HEK293 (cell line): ENCODE measurements at regions not wholly inside any gene's neighbourhood (a gene's known extent, or its start where the extent isn't known, plus 50 kb on each side); places are given as distances from the start of the nearest gene placed in this dataset.
A peak's percentile ranks its signal among the peaks of the same experiment; 100 is the strongest.

Experiments
- ZBTB48 ChIP-seq: fragments of 450-650 bp; formaldehyde crosslinking; IDR thresholded peaks from 2 replicates; pipeline ENCODE4 v1.5.1; 2016; ENCODE audit warnings: missing biosample characterization, missing genetic modification characterization
- ZNF121 ChIP-seq: fragments of 450-650 bp; formaldehyde crosslinking; IDR thresholded peaks from 2 replicates; pipeline ENCODE4 v1.5.1; 2016; ENCODE audit warnings: missing biosample characterization, missing genetic modification characterization
- ZNF311 ChIP-seq: fragments of 450-650 bp; formaldehyde crosslinking; IDR thresholded peaks from 2 replicates; pipeline ENCODE4 v1.5.1; 2017; ENCODE audit warnings: missing biosample characterization, missing genetic modification characterization, borderline replicate concordance
- ZNF558 ChIP-seq: fragments of 450-650 bp; formaldehyde crosslinking; IDR thresholded peaks from 2 replicates; pipeline ENCODE4 v1.5.1; 2016; ENCODE audit warnings: missing biosample characterization, missing genetic modification characterization
- ZNF837 ChIP-seq: fragments of 450-650 bp; formaldehyde crosslinking; IDR thresholded peaks from 2 replicates; pipeline ENCODE4 v1.5.1; 2016; ENCODE audit warnings: missing biosample characterization, missing genetic modification characterization
- ZNF843 ChIP-seq: fragments of 450-650 bp; formaldehyde crosslinking; IDR thresholded peaks from 2 replicates; pipeline ENCODE4 v1.5.1; 2016; ENCODE audit warnings: missing biosample characterization, missing genetic modification characterization
- ZSCAN16 ChIP-seq: fragments of 450-650 bp; formaldehyde crosslinking; IDR thresholded peaks from 2 replicates; pipeline ENCODE4 v1.5.1; 2016; ENCODE audit warnings: missing biosample characterization, missing genetic modification characterization
- TF ChIP-seq, protein P1 (sequence below): fragments of 450-650 bp; formaldehyde crosslinking; IDR thresholded peaks from 2 replicates; pipeline ENCODE4 v1.5.1; 2016; ENCODE audit warnings: missing biosample characterization, missing genetic modification characterization
- TF ChIP-seq, protein P2 (sequence below): fragments of 450-650 bp; formaldehyde crosslinking; IDR thresholded peaks from 2 replicates; pipeline ENCODE4 v1.5.1; 2016; ENCODE audit warnings: missing biosample characterization, missing genetic modification characterization, low read depth
- TF ChIP-seq, protein P3 (sequence below): fragments of 450-650 bp; formaldehyde crosslinking; IDR thresholded peaks from 2 replicates; pipeline ENCODE4 v1.5.1; 2016; ENCODE audit warnings: missing biosample characterization, missing genetic modification characterization
- TF ChIP-seq, protein P4 (sequence below): fragments of 450-650 bp; formaldehyde crosslinking; IDR thresholded peaks from 2 replicates; pipeline ENCODE4 v1.5.1; 2017; ENCODE audit warnings: missing biosample characterization, missing genetic modification characterization
- TF ChIP-seq, protein P5 (sequence below): fragments of 450-650 bp; formaldehyde crosslinking; IDR thresholded peaks from 2 replicates; pipeline ENCODE4 v1.5.1; 2016; ENCODE audit warnings: missing biosample characterization, missing genetic modification characterization
- TF ChIP-seq, protein P6 (sequence below): fragments of 450-650 bp; formaldehyde crosslinking; IDR thresholded peaks from 2 replicates; pipeline ENCODE4 v1.5.1; 2017; ENCODE audit warnings: missing biosample characterization, missing genetic modification characterization

DNA sequence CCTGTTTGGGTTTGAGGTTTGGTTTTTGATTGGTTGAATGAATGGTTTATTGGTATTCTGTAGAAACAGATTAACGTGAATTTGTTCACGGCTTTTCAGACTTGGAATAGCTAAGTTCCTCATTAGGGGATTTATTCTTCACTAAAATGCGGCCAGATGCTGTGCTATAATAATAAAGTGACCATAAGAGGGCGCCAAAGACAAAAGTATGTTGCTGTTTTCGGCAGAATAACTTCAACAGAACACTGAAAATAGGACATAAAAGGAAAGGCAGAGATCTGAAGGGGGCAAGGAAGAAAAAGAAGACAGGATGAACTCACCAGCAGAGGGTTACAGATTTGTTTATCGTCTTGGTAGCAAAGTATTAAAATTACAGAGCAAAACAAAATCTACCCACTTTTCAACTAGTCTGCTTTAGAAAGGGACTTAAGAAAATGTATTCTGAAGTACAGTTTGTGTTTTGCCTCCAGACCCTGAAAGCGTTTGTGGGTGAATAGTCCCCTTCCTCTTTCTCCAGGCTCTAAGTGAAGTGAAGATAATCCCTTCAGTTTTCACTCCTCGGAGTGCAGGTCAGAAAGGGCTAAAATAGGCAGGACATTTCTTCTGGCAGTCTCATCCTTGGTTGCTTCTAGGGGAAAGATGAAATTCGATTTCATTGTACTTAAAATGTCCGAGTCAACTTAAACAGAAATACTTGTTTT, 147.6 kb downstream of the IL20RB start:
- TF ChIP-seq ZNF311 (tag by site-specific recombination) (no peak), ZNF837 (no peak), ZNF558 (no peak), ZNF843 (tag by site-specific recombination) (no peak), ZNF121 (tag by site-specific recombination) (no peak), ZBTB48 (tag by site-specific recombination) (no peak), ZSCAN16 (no peak)
- TF ChIP-seq, protein P1, sequence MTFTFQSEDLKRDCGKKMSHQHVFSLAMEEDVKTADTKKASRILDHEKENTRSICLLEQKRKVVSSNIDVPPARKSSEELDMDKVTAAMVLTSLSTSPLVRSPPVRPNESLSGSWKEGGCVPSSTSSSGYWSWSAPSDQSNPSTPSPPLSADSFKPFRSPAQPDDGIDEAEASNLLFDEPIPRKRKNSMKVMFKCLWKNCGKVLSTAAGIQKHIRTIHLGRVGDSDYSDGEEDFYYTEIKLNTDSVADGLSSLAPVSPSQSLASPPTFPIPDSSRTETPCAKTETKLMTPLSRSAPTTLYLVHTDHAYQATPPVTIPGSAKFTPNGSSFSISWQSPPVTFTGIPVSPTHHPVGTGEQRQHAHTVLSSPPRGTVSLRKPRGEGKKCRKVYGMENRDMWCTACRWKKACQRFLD (tag by site-specific recombination) = no peak
- TF ChIP-seq, protein P2, sequence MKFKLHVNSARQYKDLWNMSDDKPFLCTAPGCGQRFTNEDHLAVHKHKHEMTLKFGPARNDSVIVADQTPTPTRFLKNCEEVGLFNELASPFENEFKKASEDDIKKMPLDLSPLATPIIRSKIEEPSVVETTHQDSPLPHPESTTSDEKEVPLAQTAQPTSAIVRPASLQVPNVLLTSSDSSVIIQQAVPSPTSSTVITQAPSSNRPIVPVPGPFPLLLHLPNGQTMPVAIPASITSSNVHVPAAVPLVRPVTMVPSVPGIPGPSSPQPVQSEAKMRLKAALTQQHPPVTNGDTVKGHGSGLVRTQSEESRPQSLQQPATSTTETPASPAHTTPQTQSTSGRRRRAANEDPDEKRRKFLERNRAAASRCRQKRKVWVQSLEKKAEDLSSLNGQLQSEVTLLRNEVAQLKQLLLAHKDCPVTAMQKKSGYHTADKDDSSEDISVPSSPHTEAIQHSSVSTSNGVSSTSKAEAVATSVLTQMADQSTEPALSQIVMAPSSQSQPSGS (tag by site-specific recombination) = no peak
- TF ChIP-seq, protein P3, sequence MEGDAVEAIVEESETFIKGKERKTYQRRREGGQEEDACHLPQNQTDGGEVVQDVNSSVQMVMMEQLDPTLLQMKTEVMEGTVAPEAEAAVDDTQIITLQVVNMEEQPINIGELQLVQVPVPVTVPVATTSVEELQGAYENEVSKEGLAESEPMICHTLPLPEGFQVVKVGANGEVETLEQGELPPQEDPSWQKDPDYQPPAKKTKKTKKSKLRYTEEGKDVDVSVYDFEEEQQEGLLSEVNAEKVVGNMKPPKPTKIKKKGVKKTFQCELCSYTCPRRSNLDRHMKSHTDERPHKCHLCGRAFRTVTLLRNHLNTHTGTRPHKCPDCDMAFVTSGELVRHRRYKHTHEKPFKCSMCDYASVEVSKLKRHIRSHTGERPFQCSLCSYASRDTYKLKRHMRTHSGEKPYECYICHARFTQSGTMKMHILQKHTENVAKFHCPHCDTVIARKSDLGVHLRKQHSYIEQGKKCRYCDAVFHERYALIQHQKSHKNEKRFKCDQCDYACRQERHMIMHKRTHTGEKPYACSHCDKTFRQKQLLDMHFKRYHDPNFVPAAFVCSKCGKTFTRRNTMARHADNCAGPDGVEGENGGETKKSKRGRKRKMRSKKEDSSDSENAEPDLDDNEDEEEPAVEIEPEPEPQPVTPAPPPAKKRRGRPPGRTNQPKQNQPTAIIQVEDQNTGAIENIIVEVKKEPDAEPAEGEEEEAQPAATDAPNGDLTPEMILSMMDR (tag by site-specific recombination) = peak; percentile 29; the same call in 1 of the 2 replicates
- TF ChIP-seq, protein P4, sequence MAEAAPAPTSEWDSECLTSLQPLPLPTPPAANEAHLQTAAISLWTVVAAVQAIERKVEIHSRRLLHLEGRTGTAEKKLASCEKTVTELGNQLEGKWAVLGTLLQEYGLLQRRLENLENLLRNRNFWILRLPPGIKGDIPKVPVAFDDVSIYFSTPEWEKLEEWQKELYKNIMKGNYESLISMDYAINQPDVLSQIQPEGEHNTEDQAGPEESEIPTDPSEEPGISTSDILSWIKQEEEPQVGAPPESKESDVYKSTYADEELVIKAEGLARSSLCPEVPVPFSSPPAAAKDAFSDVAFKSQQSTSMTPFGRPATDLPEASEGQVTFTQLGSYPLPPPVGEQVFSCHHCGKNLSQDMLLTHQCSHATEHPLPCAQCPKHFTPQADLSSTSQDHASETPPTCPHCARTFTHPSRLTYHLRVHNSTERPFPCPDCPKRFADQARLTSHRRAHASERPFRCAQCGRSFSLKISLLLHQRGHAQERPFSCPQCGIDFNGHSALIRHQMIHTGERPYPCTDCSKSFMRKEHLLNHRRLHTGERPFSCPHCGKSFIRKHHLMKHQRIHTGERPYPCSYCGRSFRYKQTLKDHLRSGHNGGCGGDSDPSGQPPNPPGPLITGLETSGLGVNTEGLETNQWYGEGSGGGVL = no peak
- TF ChIP-seq, protein P5, sequence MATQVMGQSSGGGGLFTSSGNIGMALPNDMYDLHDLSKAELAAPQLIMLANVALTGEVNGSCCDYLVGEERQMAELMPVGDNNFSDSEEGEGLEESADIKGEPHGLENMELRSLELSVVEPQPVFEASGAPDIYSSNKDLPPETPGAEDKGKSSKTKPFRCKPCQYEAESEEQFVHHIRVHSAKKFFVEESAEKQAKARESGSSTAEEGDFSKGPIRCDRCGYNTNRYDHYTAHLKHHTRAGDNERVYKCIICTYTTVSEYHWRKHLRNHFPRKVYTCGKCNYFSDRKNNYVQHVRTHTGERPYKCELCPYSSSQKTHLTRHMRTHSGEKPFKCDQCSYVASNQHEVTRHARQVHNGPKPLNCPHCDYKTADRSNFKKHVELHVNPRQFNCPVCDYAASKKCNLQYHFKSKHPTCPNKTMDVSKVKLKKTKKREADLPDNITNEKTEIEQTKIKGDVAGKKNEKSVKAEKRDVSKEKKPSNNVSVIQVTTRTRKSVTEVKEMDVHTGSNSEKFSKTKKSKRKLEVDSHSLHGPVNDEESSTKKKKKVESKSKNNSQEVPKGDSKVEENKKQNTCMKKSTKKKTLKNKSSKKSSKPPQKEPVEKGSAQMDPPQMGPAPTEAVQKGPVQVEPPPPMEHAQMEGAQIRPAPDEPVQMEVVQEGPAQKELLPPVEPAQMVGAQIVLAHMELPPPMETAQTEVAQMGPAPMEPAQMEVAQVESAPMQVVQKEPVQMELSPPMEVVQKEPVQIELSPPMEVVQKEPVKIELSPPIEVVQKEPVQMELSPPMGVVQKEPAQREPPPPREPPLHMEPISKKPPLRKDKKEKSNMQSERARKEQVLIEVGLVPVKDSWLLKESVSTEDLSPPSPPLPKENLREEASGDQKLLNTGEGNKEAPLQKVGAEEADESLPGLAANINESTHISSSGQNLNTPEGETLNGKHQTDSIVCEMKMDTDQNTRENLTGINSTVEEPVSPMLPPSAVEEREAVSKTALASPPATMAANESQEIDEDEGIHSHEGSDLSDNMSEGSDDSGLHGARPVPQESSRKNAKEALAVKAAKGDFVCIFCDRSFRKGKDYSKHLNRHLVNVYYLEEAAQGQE = no peak
- TF ChIP-seq, protein P6, sequence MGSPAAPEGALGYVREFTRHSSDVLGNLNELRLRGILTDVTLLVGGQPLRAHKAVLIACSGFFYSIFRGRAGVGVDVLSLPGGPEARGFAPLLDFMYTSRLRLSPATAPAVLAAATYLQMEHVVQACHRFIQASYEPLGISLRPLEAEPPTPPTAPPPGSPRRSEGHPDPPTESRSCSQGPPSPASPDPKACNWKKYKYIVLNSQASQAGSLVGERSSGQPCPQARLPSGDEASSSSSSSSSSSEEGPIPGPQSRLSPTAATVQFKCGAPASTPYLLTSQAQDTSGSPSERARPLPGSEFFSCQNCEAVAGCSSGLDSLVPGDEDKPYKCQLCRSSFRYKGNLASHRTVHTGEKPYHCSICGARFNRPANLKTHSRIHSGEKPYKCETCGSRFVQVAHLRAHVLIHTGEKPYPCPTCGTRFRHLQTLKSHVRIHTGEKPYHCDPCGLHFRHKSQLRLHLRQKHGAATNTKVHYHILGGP (tag by site-specific recombination) = no peak
